GM12892 (cell line): ENCODE measurements at regions not wholly inside any gene's neighbourhood (a gene's known extent, or its start where the extent isn't known, plus 50 kb on each side); places are given as distances from the start of the nearest gene placed in this dataset.

Source experiments
- DNase-seq: peaks from one replicate; pipeline ENCODE4 v3.0.0; 2011; ENCODE audit not compliant: insufficient read length
- FAIRE-seq: peaks from 2 replicates; lab custom pipeline; 2011; peaks lifted over from hg19 to GRCh38; lab: Jason Lieb, UNC
- POLR2A ChIP-seq: IDR thresholded peaks from 2 replicates; pipeline ENCODE4 v1.6.1; 2011; ENCODE audit warnings: low read depth, low read length, control low read depth
- POLR2AphosphoS5 ChIP-seq: IDR thresholded peaks from 2 replicates; pipeline ENCODE4 v1.6.1; 2011; ENCODE audit warnings: low read depth, low read length, control low read depth
- TAF1 ChIP-seq: IDR thresholded peaks from 2 replicates; pipeline ENCODE4 v1.6.1; 2011; ENCODE audit warnings: low read depth, mild to moderate bottlenecking, control low read depth, low read length, borderline replicate concordance

- no peak for DNase-seq
- TF ChIP-seq TAF1 (no peak), POLR2A (no peak), POLR2AphosphoS5 (no peak)
- FAIRE-seq: no peak
These were observed 294.3 kb downstream of the RPS24 start for GRCh38 chr10:78327778-78328591.

- FAIRE-seq (no peak), DNase-seq (no peak)
- TF ChIP-seq POLR2A (no peak), POLR2AphosphoS5 (no peak), TAF1 (no peak)
These were observed 295.1 kb downstream of the RPS24 start for GRCh38 chr10:78328592-78329404.

DNA sequence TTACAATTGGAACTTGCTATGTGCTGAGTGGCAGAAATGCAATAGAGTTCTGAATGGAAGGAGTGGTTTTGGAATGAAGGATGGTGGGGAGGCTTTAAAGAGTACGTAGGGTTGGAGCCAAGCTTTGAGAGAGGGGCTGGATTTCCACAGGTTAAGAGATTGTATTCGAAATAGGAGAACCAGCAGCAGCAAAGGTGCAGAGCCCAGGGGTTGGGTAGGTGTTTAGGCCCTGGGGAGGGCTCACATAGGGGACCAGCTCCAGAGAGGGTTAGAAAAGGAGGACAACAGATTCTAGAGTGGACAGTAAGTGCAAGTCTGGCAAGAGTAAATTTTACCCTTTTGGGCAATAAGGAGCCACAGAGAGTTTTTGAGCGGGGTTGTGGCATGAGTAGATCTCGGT lies 297.2 kb downstream of the RPS24 start:
- no peak for TF ChIP-seq POLR2A
- TF ChIP-seq TAF1: no peak
- no peak for TF ChIP-seq POLR2AphosphoS5
- no peak for FAIRE-seq
- no peak for DNase-seq

DNA sequence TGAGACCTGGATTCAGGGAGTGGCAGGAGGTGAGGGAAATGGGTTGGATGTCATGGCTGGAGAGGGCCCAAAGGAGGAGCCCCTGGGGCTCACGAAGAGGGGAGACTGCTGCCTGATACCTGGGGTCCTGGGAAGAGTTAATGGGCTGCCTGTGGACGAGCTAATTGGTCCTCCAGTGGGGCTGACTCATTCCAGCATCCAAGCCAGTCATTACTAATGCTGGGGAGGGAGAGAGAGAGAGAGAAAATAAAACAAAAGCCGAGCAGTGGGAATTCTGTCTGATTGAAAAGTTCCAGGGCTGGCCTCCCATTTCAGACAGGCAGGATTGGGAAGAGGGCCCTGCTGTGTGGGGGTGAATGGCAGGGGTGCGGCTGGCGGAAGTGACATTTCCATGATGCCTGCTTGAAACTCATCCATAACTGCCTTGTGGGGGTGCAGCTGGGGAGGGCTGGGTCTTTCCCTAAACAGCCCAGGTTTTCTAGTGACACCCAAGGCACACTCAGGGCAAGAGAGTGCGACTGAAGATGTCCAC lies 297.8 kb downstream of the RPS24 start:
- FAIRE-seq (no peak), DNase-seq (no peak)
- TF ChIP-seq POLR2A (no peak), TAF1 (no peak), POLR2AphosphoS5 (no peak)

DNA sequence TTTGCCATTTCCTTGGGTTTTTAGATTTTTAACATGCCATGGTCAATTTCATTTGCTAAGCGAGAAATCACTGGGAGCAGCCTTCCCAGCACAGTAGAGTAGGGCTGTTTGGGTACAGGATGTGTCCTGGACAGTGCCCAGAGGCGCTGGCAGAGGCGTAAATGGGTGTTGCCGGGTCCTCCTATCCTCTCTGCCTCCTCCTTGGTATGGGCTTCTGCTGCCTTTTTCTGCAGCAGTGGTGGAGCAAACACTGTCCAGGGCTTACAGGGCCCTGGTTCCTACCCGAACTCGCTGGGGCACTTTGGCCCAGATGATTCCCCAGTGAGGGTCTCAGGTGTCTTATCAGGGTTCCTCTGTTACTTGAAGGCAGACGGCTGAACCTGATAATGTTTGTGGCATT lies 298.3 kb downstream of the RPS24 start:
- TF ChIP-seq TAF1: no peak
- no peak for TF ChIP-seq POLR2A
- no peak for TF ChIP-seq POLR2AphosphoS5
- no peak for FAIRE-seq
- DNase-seq: no peak

- DNase-seq: no peak
- FAIRE-seq: no peak
- TF ChIP-seq POLR2AphosphoS5 (no peak), TAF1 (no peak), POLR2A (no peak)
These were observed 299.0 kb downstream of the RPS24 start for GRCh38 chr10:78332657-78333056.

DNA sequence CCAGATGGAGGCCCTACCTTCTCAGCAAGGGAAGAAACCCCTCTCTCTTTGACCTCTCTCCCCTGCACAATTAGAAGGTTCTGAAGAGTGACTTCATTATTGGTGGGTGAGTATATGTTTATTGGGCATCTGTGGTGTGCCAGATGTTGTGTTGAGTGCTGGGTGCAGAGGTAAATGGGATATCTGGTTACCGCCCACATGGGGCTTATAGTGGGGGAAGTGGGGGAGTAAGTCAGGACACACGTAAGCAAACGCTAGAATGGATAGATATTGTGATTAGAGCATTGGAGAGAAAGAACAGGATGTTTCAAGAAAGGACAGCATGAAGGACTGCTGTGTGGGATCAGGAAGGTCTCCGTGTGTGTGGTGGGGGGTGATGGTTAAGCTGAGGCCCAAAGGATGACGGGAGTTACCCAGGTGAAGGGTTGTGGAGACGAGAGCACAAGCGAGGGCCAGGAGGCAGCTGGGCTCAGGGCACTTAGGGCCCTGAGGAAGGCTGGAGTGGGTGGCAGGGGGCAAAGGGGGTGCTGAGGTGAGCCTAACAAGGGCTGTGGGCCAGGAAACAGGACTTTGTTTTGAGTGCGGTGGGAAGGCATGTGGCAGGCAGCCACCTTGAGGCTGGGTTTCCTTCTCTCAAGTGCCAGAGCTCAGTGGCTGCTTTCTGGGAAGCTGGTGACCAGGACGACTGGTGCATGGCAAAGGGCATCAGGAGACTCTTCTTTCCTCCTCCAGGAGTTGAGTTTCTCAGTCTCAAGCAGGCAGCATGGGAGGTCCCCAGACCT lies 299.9 kb downstream of the RPS24 start:
- no peak for FAIRE-seq
- DNase-seq: no peak
- no peak for TF ChIP-seq POLR2A
- TF ChIP-seq POLR2AphosphoS5: no peak
- no peak for TF ChIP-seq TAF1

DNA sequence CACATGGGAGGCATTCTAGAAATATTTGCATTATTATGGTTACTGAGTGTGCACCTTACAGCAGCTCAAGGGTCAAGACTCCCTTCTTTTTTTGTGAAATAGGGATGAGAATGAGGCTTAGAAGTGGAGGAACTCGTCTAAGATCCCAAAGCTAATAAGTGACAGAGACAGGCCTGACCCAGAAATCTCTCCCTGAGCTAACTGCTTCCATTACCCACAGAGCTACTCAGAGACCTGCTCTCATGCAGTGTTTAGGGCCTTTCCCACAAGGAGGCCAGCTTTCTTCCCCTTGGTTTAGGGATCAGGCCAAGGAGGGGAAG lies 301.7 kb downstream of the RPS24 start:
- no peak for FAIRE-seq
- DNase-seq: no peak
- TF ChIP-seq POLR2AphosphoS5: no peak
- TF ChIP-seq POLR2A: no peak
- no peak for TF ChIP-seq TAF1

DNA sequence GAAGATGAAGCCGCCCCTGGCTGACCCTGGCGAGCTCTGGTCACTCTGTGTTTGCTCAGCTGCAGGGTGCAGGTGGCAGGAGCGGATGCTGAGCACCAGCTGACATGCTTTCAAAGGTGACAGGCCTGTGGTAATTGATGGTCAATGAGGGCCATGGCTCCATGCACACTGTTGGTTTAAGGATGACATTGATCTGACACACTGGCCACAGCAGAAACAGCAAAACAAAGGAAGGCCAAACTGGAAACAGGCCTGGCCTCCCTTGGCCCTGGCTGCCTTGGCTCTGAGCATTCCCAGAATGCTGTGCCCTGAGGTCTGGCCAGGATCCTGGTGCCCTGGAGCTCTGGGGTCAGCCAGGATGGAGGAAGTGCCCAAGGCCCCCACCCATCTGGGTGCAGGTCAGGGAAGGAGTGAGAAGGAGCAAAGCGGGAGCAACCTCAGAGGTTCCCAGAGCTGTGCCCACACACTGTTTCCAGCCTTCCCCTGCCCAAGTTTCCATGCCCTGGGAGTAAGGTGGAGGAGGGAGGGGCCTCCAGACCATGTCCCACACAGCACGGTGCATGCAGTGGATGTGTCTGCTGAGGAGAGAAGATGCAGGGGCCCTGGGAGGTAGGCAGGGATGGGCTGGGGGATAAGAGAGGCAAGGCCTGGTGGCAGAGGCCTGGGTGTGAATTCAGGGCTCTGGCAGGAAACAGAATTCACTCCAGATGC lies 302.2 kb downstream of the RPS24 start:
- TF ChIP-seq POLR2A (no peak), TAF1 (no peak), POLR2AphosphoS5 (no peak)
- FAIRE-seq (no peak), DNase-seq (no peak)

DNA sequence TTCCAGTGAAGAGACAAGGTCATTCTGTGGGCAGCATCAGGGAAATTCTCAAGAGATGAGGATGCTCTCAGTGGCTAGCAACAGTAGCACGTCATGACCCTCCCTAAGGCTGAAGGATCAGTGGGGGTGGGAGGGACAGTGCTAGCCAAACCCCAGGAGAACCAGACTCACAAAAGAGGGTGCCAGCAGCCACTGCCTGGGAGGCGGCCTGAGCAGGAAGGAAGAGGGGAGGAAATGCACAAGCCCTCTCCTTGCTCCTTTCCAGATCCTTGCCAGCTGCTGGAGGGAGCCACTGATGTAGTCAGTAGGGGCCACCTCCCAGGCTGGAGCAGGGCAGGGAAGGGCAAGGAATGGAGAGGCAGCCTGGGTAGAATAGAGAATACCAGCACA lies 302.7 kb downstream of the RPS24 start:
- no peak for TF ChIP-seq POLR2A
- TF ChIP-seq TAF1: no peak
- no peak for TF ChIP-seq POLR2AphosphoS5
- FAIRE-seq (no peak), DNase-seq (no peak)
